Psoas muscle (tissue), 7 donors: ENCODE measurements at regions not wholly inside any gene's neighbourhood (a gene's known extent, or its start where the extent isn't known, plus 50 kb on each side); places are given as distances from the start of the nearest gene placed in this dataset.

Experiments
- ATAC-seq, 4 donors: fragments of 200-7000 bp; cut with Tn5 transposase; one replicate each; pipeline ENCODE4 v1.9.1; 2020; ENCODE audit warnings: moderate library complexity in 3 of 4, mild to moderate bottlenecking in 2 of 4
- DNase-seq, 2 donors: peaks; one replicate each; pipeline ENCODE4 v3.0.0-alpha.2; 2020
- H3K27ac ChIP-seq: fragments of 200-600 bp; one replicate; pipeline ENCODE4 v1.8.0; 2022
- H3K27me3 ChIP-seq, 3 donors: fragments of 200-600 bp in 1 of 3; one replicate each; pipeline versions ENCODE4 v1.6.1 to v1.8.0; 2013 to 2022; ENCODE audit warnings: low read length in 2 of 3, mild to moderate bottlenecking in 2 of 3, moderate library complexity in 1 of 3; ENCODE audit not compliant: insufficient read depth in 3 of 3
- H3K36me3 ChIP-seq, 2 donors: fragments of 200-600 bp in 1 of 2; one replicate each; pipeline versions ENCODE4 v1.6.1 to v1.8.0; 2013 to 2022; ENCODE audit warnings: low read depth in 1 of 2, mild to moderate bottlenecking in 1 of 2, moderate library complexity in 1 of 2; ENCODE audit not compliant: insufficient read depth in 1 of 2
- H3K4me1 ChIP-seq: fragments of 200-600 bp; one replicate; pipeline ENCODE4 v1.8.0; 2022
- H3K4me3 ChIP-seq: fragments of 200-600 bp; one replicate; pipeline ENCODE4 v1.8.0; 2022; ENCODE audit warnings: mild to moderate bottlenecking
- H3K9me3 ChIP-seq: fragments of 200-600 bp; one replicate; pipeline ENCODE4 v1.8.0; 2022
- WGBS, 3 donors: extraction: QIAGEN DNeasy Blood & Tissue Kit; methylation state at CpG; one replicate each; pipeline versions ENCODE4 v1.1.6 to v1.1.7; 2013; 5-methylcytosine and 5-hydroxymethylcytosine counted together
- intact Hi-C, 2 donors: fragments of 100-400 bp; cut with DNase I; formaldehyde crosslinking; loops; one replicate each; pipeline versions ENCODE4 v1.11.0 to v1.14.2; 2022
- TF ChIP-seq, protein P1 (sequence below): fragments of 200-600 bp; IDR thresholded peaks from one replicate; pipeline ENCODE4 v1.8.0; 2022; ENCODE audit warnings: antibody characterized with exemption
- donor health status: healthy with polysubstance abuse.
- donor health status: DM: no; HTN: no; CAD: no; lungs with moderate emphysema.
- donor health status: Bipolar disorder and iron deficiency.
- donor health status: healthy.
- donor health status: DM: yes; HTN: yes; CAD: no.
- donor health status: DM: no; HTN: no; CAD: no.
- donor health status: DM: yes; HTN: yes; CAD: no.

DNA sequence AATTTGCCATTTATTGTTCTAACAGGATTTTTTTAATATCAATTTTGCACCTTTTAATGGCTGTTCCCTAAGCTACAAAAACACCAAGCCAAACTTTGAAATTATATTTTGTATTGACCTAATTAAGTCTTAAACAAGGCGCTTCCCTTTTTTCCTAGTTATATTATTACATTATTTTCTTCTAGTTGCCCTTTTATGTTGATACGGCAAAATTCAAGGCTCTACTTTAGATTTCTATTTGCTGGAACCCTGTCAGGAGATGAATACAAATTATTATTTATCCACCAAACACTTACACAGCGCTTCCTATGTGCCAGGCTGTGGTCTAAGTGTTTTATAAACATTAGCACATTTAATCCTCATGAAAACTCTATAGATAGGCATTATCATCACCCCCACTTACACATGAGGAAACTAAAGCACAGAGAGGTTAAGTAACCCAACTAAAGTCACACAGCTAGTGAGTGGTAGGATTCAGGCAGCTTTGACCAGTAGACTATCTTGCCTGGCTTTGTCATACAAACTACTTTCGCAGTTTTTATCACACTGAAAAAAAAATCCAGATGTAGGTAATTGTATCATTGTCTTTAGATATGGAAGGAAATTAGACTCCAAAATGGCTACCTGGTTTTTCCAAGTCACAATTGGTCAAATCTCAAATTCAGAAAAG, 456.5 kb downstream of the STK39 start:
- no peak overlapping the region for H3K27ac ChIP-seq
- intact Hi-C loops: no loop called here
- no peaks in the 10 kb centered on the region for H3K27me3 ChIP-seq
- ATAC-seq (no peak), DNase-seq (no peak)
- TF ChIP-seq, protein P1, sequence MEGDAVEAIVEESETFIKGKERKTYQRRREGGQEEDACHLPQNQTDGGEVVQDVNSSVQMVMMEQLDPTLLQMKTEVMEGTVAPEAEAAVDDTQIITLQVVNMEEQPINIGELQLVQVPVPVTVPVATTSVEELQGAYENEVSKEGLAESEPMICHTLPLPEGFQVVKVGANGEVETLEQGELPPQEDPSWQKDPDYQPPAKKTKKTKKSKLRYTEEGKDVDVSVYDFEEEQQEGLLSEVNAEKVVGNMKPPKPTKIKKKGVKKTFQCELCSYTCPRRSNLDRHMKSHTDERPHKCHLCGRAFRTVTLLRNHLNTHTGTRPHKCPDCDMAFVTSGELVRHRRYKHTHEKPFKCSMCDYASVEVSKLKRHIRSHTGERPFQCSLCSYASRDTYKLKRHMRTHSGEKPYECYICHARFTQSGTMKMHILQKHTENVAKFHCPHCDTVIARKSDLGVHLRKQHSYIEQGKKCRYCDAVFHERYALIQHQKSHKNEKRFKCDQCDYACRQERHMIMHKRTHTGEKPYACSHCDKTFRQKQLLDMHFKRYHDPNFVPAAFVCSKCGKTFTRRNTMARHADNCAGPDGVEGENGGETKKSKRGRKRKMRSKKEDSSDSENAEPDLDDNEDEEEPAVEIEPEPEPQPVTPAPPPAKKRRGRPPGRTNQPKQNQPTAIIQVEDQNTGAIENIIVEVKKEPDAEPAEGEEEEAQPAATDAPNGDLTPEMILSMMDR: no peak
- no peak overlapping the region for H3K4me3 ChIP-seq
- no peaks in the 10 kb centered on the region for H3K36me3 ChIP-seq
- WGBS, 3 donors: 96 to 98% (median 96%) methylated on average over 4 of the region's 4 CpGs
- no peaks in the 10 kb centered on the region for H3K9me3 ChIP-seq
- H3K4me1 ChIP-seq: no peaks in the 10 kb centered on the region

- ATAC-seq: no peak
- no peaks in the 10 kb centered on the region for H3K4me1 ChIP-seq
- H3K4me3 ChIP-seq: no peak overlapping the region
- no peaks in the 10 kb centered on the region for H3K27me3 ChIP-seq
- WGBS, 3 donors: 96 to 98% (median 96%) methylated on average over 4 of the region's 4 CpGs
- no peak overlapping the region for H3K27ac ChIP-seq
- TF ChIP-seq, protein P1: no peak
- DNase-seq: no peak
- H3K9me3 ChIP-seq: no peaks in the 10 kb centered on the region
- intact Hi-C loops: no loop called here
- no peaks in the 10 kb centered on the region for H3K36me3 ChIP-seq
These were observed 457.2 kb downstream of the STK39 start for GRCh38 chr2:167790189-167790588.

DNA sequence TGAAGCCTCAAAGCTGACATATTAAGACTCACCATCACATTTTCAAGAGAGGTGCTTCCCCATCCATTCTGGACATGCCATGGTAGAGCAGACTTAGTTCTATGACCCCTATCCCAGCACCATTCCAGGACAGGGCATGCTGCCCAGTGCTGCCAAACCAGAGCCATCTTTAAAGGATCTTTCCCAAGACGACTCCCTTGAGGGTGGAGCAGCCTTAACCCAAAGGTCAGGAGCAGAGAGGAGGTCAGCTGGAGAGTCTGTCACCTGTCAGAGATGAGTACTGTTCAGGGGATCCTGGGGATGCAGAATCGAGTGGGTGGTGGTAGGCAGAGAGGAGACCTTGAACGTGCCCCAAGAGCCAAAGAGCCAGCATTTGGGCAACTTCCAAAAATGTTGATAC, 459.8 kb downstream of the STK39 start:
- WGBS, 3 donors: 59 to 75% (median 61%) methylated on average over 3 of the region's 3 CpGs
- ATAC-seq: no peak
- TF ChIP-seq, protein P1: no peak

DNA sequence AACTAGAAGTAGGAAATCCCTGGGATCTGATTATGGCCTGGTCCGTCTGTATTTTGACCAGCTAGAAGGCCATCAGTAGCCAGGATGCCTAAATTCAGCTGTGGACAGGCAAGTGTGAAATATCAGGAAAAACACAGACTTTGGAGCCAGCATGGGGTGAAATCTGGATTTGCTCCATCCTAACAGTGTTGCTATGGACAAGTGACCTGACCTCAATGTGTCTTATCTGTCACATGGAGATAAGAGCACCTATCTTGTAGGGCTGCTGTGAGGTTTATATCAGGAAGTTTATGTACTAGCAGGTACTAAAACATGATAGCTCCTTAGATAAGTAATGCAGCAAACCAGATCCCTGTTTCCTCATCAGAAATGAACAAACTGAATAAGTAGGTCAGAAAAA, 460.4 kb downstream of the STK39 start:
- no peaks in the 10 kb centered on the region for H3K27me3 ChIP-seq
- TF ChIP-seq, protein P1: no peak
- H3K36me3 ChIP-seq: no peaks in the 10 kb centered on the region
- no peaks in the 10 kb centered on the region for H3K9me3 ChIP-seq
- no peak for DNase-seq
- WGBS, 3 donors: 76 to 91% (median 79%) methylated on average over 1 of the region's 1 CpG
- H3K4me1 ChIP-seq: peaks cover 21% of the 10 kb centered on the region
- intact Hi-C loops: no loop called here
- H3K4me3 ChIP-seq: no peak overlapping the region
- ATAC-seq: no peak
- no peak overlapping the region for H3K27ac ChIP-seq

More for the DNA sequence above, 459.8 kb downstream of the STK39 start:
- H3K36me3 ChIP-seq: no peaks in the 10 kb centered on the region
- H3K4me1 ChIP-seq: peaks cover 21% of the 10 kb centered on the region
- H3K27ac ChIP-seq: no peak overlapping the region
- no peaks in the 10 kb centered on the region for H3K9me3 ChIP-seq
- H3K4me3 ChIP-seq: no peak overlapping the region
- intact Hi-C loops: no loop called here
- no peaks in the 10 kb centered on the region for H3K27me3 ChIP-seq
- DNase-seq: no peak
